GM06990 (cell line): ENCODE measurements at regions not wholly inside any gene's neighbourhood (a gene's known extent, or its start where the extent isn't known, plus 50 kb on each side); places are given as distances from the start of the nearest gene placed in this dataset.

Experiments
- DNase-seq: peaks from one replicate; pipeline ENCODE4 v3.0.0-alpha.2; 2011; ENCODE audit not compliant: insufficient read length; ENCODE audit errors: extremely low read depth
- H3K27me3 ChIP-seq: replicated peaks from 2 replicates; pipeline ENCODE4 v1.6.0; 2011; ENCODE audit warnings: low read length; ENCODE audit not compliant: control insufficient read depth, insufficient read depth
- H3K36me3 ChIP-seq: 2 replicates; pipeline ENCODE4 v1.5.1; 2011; ENCODE audit warnings: low read length; ENCODE audit not compliant: control insufficient read depth, insufficient read depth
- H3K4me3 ChIP-seq: replicated peaks from 2 replicates; pipeline ENCODE4 v1.5.1; 2011; ENCODE audit warnings: low read depth, mild to moderate bottlenecking, control low read depth, low read length
- TF ChIP-seq, protein P1 (sequence below): IDR thresholded peaks from 2 replicates; pipeline ENCODE4 v1.5.1; 2011; ENCODE audit warnings: low read length, control low read depth, mild to moderate bottlenecking, inconsistent platforms; ENCODE audit not compliant: insufficient read depth, poor library complexity, severe bottlenecking

DNA sequence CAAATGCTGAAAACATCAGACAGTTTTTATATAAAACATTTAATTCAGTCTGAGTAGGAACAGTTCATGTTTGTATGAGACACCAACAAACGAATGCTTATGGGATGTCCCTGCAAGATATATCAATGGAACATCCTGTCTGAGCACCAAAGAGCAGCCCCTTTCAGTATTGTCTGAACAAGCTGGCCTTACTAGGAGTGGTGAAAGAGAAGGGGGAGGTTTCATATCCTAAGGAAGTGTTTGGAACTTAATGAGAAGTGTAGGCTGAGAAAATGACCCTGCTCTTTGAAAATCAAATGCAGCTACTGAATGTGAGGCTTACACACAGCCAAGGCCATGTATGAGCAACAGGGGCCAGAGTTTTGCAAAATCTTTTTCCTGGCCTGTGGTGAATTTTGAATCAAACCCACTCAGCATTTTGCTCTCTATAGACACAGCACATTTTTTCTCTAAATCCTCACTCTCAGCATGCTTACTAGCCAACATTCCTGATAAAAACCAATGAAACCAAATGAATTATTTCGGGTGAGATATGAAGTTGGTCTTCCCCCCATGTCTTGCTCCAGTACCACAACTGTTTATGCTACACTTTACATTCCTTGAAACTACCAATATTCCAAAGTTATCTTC, 119.4 kb downstream of the LUZP4 start:
- TF ChIP-seq, protein P1, sequence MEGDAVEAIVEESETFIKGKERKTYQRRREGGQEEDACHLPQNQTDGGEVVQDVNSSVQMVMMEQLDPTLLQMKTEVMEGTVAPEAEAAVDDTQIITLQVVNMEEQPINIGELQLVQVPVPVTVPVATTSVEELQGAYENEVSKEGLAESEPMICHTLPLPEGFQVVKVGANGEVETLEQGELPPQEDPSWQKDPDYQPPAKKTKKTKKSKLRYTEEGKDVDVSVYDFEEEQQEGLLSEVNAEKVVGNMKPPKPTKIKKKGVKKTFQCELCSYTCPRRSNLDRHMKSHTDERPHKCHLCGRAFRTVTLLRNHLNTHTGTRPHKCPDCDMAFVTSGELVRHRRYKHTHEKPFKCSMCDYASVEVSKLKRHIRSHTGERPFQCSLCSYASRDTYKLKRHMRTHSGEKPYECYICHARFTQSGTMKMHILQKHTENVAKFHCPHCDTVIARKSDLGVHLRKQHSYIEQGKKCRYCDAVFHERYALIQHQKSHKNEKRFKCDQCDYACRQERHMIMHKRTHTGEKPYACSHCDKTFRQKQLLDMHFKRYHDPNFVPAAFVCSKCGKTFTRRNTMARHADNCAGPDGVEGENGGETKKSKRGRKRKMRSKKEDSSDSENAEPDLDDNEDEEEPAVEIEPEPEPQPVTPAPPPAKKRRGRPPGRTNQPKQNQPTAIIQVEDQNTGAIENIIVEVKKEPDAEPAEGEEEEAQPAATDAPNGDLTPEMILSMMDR = no peak
- Histone ChIP-seq H3K27me3 (no peaks in the 10 kb centered on the region), H3K36me3 (no peaks in the 10 kb centered on the region), H3K4me3 (no peak overlapping the region)
- no peak for DNase-seq

GRCh38 chrX:115409551-115409950, 120.0 kb downstream of the LUZP4 start:
- TF ChIP-seq, protein P1 = no peak
- H3K27me3 ChIP-seq = no peaks in the 10 kb centered on the region
- H3K4me3 ChIP-seq = no peak overlapping the region
- H3K36me3 ChIP-seq = no peaks in the 10 kb centered on the region
- DNase-seq = no peak

DNA sequence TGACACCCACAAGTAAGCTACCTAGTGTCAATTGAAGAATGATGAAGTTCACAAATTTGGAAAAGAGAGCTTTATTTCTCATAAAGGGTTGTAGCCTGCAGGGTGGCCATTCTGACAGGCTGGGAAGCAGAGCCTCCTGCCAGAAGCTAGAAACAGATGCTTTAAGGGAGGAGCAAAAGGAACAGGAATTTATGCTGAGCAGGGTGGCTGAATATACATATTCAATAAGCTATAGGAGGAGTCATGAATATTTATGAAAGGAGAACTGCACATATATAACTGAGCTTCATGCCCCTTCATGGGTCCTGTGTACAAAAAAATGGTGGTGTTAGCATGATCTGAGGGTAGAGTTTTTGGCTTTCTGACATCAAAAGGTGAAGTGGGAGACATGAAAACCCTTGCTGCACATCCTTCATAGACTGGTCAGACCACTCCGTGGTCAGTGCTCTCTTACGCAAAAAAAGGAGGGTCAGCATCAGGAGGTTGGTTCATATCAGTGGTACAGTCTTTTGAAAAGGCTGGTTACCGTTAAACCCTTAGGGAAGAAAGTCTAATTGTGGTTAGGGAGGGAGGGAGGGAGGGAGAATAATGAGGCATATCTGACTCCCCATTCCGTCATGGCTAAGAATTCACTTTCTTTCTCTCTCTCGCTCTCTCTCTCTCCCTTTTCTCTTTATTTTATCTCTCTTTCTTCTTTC, 121.4 kb downstream of the LUZP4 start:
- DNase-seq = no peak
- no peaks in the 10 kb centered on the region for H3K27me3 ChIP-seq
- TF ChIP-seq, protein P1 = no peak
- H3K4me3 ChIP-seq = no peak overlapping the region
- no peaks in the 10 kb centered on the region for H3K36me3 ChIP-seq

GRCh38 chrX:115413246-115413878, 123.8 kb downstream of the LUZP4 start:
- DNase-seq = no peak
- TF ChIP-seq, protein P1 = no peak
- H3K4me3 ChIP-seq = no peak overlapping the region

GRCh38 chrX:115419069-115419468, 129.6 kb downstream of the LUZP4 start:
- Histone ChIP-seq H3K27me3 (no peaks in the 10 kb centered on the region), H3K4me3 (no peak overlapping the region), H3K36me3 (no peaks in the 10 kb centered on the region)
- TF ChIP-seq, protein P1 = no peak
- no peak for DNase-seq

More at GRCh38 chrX:115413246-115413878, 123.8 kb downstream of the LUZP4 start:
- H3K36me3 ChIP-seq = no peaks in the 10 kb centered on the region
- H3K27me3 ChIP-seq = no peaks in the 10 kb centered on the region
